ENCODE measurements at regions not wholly inside any gene's neighbourhood (a gene's known extent, or its start where the extent isn't known, plus 50 kb on each side); places are given as distances from the start of the nearest gene placed in this dataset.

DNA sequence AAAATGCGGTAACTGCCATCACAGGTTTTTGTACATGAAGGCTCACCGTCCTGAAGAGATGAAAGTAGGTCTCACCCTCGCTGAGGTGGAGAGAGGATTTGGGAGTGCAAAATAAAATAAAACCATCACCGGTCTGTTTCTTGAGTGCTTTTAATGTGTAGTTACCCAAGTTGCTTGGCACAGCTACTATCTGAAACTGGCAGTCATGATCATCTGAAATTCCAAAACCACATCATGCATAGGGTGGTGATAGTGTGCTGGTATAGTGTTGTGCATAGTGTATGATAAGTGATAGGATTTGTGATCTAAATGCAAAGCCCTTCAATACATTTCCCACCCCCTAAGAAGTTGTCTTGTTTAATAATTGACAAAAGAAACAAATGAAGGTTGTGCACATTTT, 381.3 kb downstream of the DMRT2 start (continued):
- no peak for TF ChIP-seq POLR2AphosphoS5 (IDR thresholded peaks at IDR 0.05; ENCODE audit: low read depth)
- TF ChIP-seq STAT1 (IDR thresholded peaks at IDR 0.05; ENCODE audit: unreplicated experiment), result no peak
- TF ChIP-seq NANOG (IDR thresholded peaks at IDR 0.05; ENCODE audit: borderline replicate concordance), result no peak
- no peak for TF ChIP-seq JUNB (IDR thresholded peaks at IDR 0.05; ENCODE audit: unreplicated experiment)

DNA sequence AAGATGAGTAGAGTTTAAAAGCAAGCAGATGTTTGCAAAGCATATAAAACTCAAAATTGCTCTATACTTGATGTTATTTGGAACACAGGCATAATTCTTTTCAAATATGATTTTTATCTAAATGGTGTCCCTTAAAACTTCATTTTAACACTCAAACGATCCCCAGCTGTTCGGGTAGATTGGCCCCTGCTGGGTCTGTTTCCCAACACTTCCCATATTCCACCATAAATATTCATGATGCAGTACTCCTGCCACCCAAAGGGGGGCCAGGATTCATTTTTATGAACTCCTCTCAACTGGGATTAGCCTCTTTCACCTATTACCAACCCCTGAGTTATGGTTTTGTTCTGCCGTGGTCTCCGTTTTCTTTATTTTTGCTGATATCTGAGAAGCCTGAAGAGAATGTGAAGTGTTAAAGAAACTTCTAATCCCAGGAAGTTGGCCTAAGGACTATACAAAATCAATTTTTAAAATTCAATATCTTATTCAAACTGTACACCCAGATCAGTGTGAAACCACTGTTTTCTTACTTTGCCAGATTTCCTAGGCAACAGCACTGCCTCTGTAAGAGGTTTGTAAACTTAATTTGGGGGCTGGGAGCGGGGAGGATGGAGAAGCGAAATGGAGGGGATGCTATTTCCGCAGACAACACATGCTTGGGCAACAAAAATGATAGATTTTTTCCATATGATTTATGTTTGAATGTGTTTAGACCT, 384.1 kb downstream of the DMRT2 start:
- Histone ChIP-seq H3K79me2 (replicated peaks; ENCODE audit: insufficient read depth) (no peaks in the 10 kb centered on the region), H2AFZ (no peak overlapping the region; the same call in 1 of the 2 replicates), H3K9me2 (ENCODE audit: insufficient read depth) (no peaks in the 10 kb centered on the region), H3K4me2 (no peak overlapping the region), H3K4me3 (no peak overlapping the region), H3K27me3 (ENCODE audit: insufficient read depth) (no peaks in the 10 kb centered on the region), H4K20me1 (replicated peaks; ENCODE audit: insufficient read depth) (no peaks in the 10 kb centered on the region), H3K4me1 (ENCODE audit: insufficient read depth) (peaks cover 3% of the 10 kb centered on the region; the same call in 1 of the 2 replicates), H3K27ac (ENCODE audit: low read depth) (no peak overlapping the region), H3K36me3 (ENCODE audit: insufficient read depth) (no peaks in the 10 kb centered on the region), H3F3A (replicated peaks; ENCODE audit: low read depth) (no peaks in the 10 kb centered on the region)
- Mint-ChIP-seq H3K27me3 (ENCODE audit: insufficient read depth, low read depth, poor library complexity) (peaks cover 5% of the 10 kb centered on the region), H3K4me3 (no peak overlapping the region), H3K36me3 (ENCODE audit: low read depth) (no peaks in the 10 kb centered on the region; the same call in 2 of the 3 replicates), H3K27ac (no peak overlapping the region; the same call in 1 of the 2 replicates), H3K4me1 (peaks cover 9% of the 10 kb centered on the region; the same call in 2 of the 3 replicates), H3K9me3 (no peaks in the 10 kb centered on the region)
- no peak for ATAC-seq
- TF ChIP-seq, protein P1, sequence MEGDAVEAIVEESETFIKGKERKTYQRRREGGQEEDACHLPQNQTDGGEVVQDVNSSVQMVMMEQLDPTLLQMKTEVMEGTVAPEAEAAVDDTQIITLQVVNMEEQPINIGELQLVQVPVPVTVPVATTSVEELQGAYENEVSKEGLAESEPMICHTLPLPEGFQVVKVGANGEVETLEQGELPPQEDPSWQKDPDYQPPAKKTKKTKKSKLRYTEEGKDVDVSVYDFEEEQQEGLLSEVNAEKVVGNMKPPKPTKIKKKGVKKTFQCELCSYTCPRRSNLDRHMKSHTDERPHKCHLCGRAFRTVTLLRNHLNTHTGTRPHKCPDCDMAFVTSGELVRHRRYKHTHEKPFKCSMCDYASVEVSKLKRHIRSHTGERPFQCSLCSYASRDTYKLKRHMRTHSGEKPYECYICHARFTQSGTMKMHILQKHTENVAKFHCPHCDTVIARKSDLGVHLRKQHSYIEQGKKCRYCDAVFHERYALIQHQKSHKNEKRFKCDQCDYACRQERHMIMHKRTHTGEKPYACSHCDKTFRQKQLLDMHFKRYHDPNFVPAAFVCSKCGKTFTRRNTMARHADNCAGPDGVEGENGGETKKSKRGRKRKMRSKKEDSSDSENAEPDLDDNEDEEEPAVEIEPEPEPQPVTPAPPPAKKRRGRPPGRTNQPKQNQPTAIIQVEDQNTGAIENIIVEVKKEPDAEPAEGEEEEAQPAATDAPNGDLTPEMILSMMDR (conservative IDR thresholded peaks at IDR 0.05; ENCODE audit: low read depth in 2 of 2), result peak in 1 of 2 experiments; percentile 39; a peak in 2 of 4 replicates
- TF ChIP-seq, protein P2, sequence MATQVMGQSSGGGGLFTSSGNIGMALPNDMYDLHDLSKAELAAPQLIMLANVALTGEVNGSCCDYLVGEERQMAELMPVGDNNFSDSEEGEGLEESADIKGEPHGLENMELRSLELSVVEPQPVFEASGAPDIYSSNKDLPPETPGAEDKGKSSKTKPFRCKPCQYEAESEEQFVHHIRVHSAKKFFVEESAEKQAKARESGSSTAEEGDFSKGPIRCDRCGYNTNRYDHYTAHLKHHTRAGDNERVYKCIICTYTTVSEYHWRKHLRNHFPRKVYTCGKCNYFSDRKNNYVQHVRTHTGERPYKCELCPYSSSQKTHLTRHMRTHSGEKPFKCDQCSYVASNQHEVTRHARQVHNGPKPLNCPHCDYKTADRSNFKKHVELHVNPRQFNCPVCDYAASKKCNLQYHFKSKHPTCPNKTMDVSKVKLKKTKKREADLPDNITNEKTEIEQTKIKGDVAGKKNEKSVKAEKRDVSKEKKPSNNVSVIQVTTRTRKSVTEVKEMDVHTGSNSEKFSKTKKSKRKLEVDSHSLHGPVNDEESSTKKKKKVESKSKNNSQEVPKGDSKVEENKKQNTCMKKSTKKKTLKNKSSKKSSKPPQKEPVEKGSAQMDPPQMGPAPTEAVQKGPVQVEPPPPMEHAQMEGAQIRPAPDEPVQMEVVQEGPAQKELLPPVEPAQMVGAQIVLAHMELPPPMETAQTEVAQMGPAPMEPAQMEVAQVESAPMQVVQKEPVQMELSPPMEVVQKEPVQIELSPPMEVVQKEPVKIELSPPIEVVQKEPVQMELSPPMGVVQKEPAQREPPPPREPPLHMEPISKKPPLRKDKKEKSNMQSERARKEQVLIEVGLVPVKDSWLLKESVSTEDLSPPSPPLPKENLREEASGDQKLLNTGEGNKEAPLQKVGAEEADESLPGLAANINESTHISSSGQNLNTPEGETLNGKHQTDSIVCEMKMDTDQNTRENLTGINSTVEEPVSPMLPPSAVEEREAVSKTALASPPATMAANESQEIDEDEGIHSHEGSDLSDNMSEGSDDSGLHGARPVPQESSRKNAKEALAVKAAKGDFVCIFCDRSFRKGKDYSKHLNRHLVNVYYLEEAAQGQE (IDR thresholded peaks at IDR 0.05; ENCODE audit: unreplicated experiment), result no peak
- peak; percentile 37 for DNase-seq (ENCODE audit: low spot score)

DNA sequence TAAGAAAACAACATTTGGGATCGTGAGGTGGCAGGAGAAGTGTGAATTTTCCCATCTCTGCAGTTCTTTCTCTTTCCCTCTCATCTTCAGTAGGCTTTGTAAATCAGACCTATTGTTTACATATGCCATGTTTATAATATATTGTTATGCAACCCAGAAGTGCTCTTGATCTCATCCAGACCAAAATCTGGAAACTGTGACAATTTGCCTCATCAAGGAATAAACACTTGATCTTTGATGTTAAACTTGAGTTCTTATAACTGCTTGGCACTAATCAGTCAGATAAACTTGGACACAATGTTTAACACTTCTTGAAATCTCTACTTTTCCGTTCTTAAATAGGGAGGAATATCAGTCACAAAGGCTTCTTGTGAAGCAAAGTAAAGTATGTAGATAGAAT, 384.7 kb downstream of the DMRT2 start:
- Mint-ChIP-seq H3K27ac (no peak overlapping the region), H3K4me3 (no peak overlapping the region), H3K27me3 (ENCODE audit: insufficient read depth, low read depth, poor library complexity) (peaks cover 5% of the 10 kb centered on the region), H3K4me1 (peaks cover 9% of the 10 kb centered on the region; the same call in 2 of the 3 replicates), H3K9me3 (no peaks in the 10 kb centered on the region), H3K36me3 (ENCODE audit: low read depth) (no peaks in the 10 kb centered on the region; the same call in 2 of the 3 replicates)
- H4K20me1 ChIP-seq (replicated peaks; ENCODE audit: insufficient read depth), result no peaks in the 10 kb centered on the region
- H3K79me2 ChIP-seq (replicated peaks; ENCODE audit: insufficient read depth), result no peaks in the 10 kb centered on the region
- H3K36me3 ChIP-seq (ENCODE audit: insufficient read depth), result no peaks in the 10 kb centered on the region
- peaks cover 3% of the 10 kb centered on the region; the same call in 1 of the 2 replicates for H3K4me1 ChIP-seq (ENCODE audit: insufficient read depth)
- H2AFZ ChIP-seq, result no peak overlapping the region
- no peaks in the 10 kb centered on the region for H3K9me2 ChIP-seq (ENCODE audit: insufficient read depth)
- no peaks in the 10 kb centered on the region for H3K27me3 ChIP-seq (ENCODE audit: insufficient read depth)
- DNase-seq (ENCODE audit: low spot score) (no peak), ATAC-seq (no peak)
- no peak overlapping the region for H3K4me2 ChIP-seq
- H3F3A ChIP-seq (replicated peaks; ENCODE audit: low read depth), result no peaks in the 10 kb centered on the region
- no peak overlapping the region for H3K27ac ChIP-seq (ENCODE audit: low read depth)
- H3K4me3 ChIP-seq, result no peak overlapping the region
- no peak for TF ChIP-seq CREB1 (CRISPR knock-in tag; IDR thresholded peaks at IDR 0.05; ENCODE audit: low read depth)
- TF ChIP-seq, protein P3, sequence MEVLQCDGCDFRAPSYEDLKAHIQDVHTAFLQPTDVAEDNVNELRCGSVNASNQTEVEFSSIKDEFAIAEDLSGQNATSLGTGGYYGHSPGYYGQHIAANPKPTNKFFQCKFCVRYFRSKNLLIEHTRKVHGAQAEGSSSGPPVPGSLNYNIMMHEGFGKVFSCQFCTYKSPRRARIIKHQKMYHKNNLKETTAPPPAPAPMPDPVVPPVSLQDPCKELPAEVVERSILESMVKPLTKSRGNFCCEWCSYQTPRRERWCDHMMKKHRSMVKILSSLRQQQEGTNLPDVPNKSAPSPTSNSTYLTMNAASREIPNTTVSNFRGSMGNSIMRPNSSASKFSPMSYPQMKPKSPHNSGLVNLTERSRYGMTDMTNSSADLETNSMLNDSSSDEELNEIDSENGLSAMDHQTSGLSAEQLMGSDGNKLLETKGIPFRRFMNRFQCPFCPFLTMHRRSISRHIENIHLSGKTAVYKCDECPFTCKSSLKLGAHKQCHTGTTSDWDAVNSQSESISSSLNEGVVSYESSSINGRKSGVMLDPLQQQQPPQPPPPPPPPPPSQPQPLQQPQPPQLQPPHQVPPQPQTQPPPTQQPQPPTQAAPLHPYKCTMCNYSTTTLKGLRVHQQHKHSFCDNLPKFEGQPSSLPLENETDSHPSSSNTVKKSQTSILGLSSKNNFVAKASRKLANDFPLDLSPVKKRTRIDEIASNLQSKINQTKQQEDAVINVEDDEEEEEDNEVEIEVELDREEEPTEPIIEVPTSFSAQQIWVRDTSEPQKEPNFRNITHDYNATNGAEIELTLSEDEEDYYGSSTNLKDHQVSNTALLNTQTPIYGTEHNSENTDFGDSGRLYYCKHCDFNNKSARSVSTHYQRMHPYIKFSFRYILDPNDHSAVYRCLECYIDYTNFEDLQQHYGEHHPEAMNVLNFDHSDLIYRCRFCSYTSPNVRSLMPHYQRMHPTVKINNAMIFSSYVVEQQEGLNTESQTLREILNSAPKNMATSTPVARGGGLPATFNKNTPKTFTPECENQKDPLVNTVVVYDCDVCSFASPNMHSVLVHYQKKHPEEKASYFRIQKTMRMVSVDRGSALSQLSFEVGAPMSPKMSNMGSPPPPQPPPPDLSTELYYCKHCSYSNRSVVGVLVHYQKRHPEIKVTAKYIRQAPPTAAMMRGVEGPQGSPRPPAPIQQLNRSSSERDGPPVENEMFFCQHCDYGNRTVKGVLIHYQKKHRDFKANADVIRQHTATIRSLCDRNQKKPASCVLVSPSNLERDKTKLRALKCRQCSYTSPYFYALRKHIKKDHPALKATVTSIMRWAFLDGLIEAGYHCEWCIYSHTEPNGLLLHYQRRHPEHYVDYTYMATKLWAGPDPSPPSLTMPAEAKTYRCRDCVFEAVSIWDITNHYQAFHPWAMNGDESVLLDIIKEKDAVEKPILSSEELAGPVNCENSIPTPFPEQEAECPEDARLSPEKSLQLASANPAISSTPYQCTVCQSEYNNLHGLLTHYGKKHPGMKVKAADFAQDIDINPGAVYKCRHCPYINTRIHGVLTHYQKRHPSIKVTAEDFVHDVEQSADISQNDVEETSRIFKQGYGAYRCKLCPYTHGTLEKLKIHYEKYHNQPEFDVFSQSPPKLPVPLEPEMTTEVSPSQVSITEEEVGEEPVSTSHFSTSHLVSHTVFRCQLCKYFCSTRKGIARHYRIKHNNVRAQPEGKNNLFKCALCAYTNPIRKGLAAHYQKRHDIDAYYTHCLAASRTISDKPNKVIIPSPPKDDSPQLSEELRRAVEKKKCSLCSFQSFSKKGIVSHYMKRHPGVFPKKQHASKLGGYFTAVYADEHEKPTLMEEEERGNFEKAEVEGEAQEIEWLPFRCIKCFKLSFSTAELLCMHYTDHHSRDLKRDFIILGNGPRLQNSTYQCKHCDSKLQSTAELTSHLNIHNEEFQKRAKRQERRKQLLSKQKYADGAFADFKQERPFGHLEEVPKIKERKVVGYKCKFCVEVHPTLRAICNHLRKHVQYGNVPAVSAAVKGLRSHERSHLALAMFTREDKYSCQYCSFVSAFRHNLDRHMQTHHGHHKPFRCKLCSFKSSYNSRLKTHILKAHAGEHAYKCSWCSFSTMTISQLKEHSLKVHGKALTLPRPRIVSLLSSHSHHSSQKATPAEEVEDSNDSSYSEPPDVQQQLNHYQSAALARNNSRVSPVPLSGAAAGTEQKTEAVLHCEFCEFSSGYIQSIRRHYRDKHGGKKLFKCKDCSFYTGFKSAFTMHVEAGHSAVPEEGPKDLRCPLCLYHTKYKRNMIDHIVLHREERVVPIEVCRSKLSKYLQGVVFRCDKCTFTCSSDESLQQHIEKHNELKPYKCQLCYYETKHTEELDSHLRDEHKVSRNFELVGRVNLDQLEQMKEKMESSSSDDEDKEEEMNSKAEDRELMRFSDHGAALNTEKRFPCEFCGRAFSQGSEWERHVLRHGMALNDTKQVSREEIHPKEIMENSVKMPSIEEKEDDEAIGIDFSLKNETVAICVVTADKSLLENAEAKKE (CRISPR knock-in tag; IDR thresholded peaks at IDR 0.05), result no peak

Data from GM23338 (cell line).